Colonic mucosa (tissue), 4 donors: ENCODE measurements at regions not wholly inside any gene's neighbourhood (a gene's known extent, or its start where the extent isn't known, plus 50 kb on each side); places are given as distances from the start of the nearest gene placed in this dataset.
"Not testable (repeated sequence)": the region's sequence is repeated elsewhere in the genome, so short reads cannot be mapped to it uniquely, and the experiment has no call there.

Source experiments
- DNase-seq: peaks from one replicate; pipeline ENCODE4 v3.0.0-alpha.2; 2020
- H3K27ac ChIP-seq: fragments of 200-600 bp; one replicate; pipeline ENCODE4 v1.8.0; 2021
- H3K27me3 ChIP-seq: fragments of 200-600 bp; one replicate; pipeline ENCODE4 v1.8.0; 2021
- H3K36me3 ChIP-seq: fragments of 200-600 bp; one replicate; pipeline ENCODE4 v1.8.0; 2021
- H3K4me1 ChIP-seq: fragments of 200-600 bp; one replicate; pipeline ENCODE4 v1.8.0; 2021; ENCODE audit warnings: mild to moderate bottlenecking
- H3K4me3 ChIP-seq: fragments of 200-600 bp; one replicate; pipeline ENCODE4 v1.8.0; 2021
- H3K9ac ChIP-seq, 2 donors: one replicate each; pipeline ENCODE4 v1.7.0; 2013; ENCODE audit warnings: control low read depth in 2 of 2, low read depth in 2 of 2, low read length in 2 of 2
- H3K9me3 ChIP-seq: fragments of 200-600 bp; one replicate; pipeline ENCODE4 v1.8.0; 2021
- CTCF ChIP-seq: fragments of 200-600 bp; IDR thresholded peaks from one replicate; pipeline ENCODE4 v1.8.0; 2022; ENCODE audit warnings: antibody characterized with exemption, mild to moderate bottlenecking
- intact Hi-C: fragments of 100-400 bp; cut with DNase I; formaldehyde crosslinking; loops from one replicate; pipeline ENCODE4 v1.14.1; 2022
- donor health status: healthy.
- donor health status: DM: no; HTN: no; CAD: no.
- donor health status: DM: no; HTN: no; CAD: no.

- Histone ChIP-seq H3K9me3 (no peaks in the 10 kb centered on the region), H3K9ac (no peak overlapping the region), H3K27me3 (no peaks in the 10 kb centered on the region), H3K4me3 (no peak overlapping the region), H3K27ac (no peak overlapping the region), H3K36me3 (no peaks in the 10 kb centered on the region), H3K4me1 (no peaks in the 10 kb centered on the region)
- no peak for DNase-seq
- intact Hi-C loops = no loop called here
- no peak for TF ChIP-seq CTCF
Observed at GRCh38 chr11:54985731-54986130, 276.2 kb upstream of the TRIM48 start.

- H3K27ac ChIP-seq, DNase-seq, H3K4me1 ChIP-seq, H3K9me3 ChIP-seq, H3K9ac ChIP-seq, H3K27me3 ChIP-seq, intact Hi-C loops, H3K36me3 ChIP-seq, H3K4me3 ChIP-seq: not testable (repeated sequence)
Observed at GRCh38 chr11:55028837-55029236, 233.1 kb upstream of the TRIM48 start.

- intact Hi-C loops = no loop called here
- Histone ChIP-seq H3K9me3 (no peaks in the 10 kb centered on the region), H3K27me3 (no peaks in the 10 kb centered on the region), H3K27ac (no peak overlapping the region), H3K9ac (no peak overlapping the region), H3K36me3 (no peaks in the 10 kb centered on the region), H3K4me3 (no peak overlapping the region), H3K4me1 (no peaks in the 10 kb centered on the region)
- no peak for TF ChIP-seq CTCF
- DNase-seq = no peak
Observed at GRCh38 chr11:55054723-55055122, 207.2 kb upstream of the TRIM48 start.

- not testable (repeated sequence) for H3K27me3 ChIP-seq, H3K4me1 ChIP-seq, H3K27ac ChIP-seq, H3K4me3 ChIP-seq, DNase-seq, H3K9me3 ChIP-seq, H3K9ac ChIP-seq, H3K36me3 ChIP-seq
- intact Hi-C loops = loop anchor here (10.0 kb wide), 1 partner anchor 50 kb away; no protein-coding TSS in a partner anchor
Observed at GRCh38 chr11:55084588-55084987, 177.4 kb upstream of the TRIM48 start.

GRCh38 chr11:55106391-55106790, 155.6 kb upstream of the TRIM48 start:
- no peaks in the 10 kb centered on the region for H3K27me3 ChIP-seq
- intact Hi-C loops = no loop called here
- H3K36me3 ChIP-seq = no peaks in the 10 kb centered on the region
- H3K4me3 ChIP-seq = no peak overlapping the region
- no peaks in the 10 kb centered on the region for H3K4me1 ChIP-seq
- H3K9me3 ChIP-seq = no peaks in the 10 kb centered on the region
- no peak overlapping the region for H3K27ac ChIP-seq
- no peak overlapping the region for H3K9ac ChIP-seq
- no peak for TF ChIP-seq CTCF
- DNase-seq = no peak
